Ovary (tissue), 3 donors: ENCODE measurements at regions not wholly inside any gene's neighbourhood (a gene's known extent, or its start where the extent isn't known, plus 50 kb on each side); places are given as distances from the start of the nearest gene placed in this dataset.

ENCODE experiments used
- EP300 ChIP-seq: sonication (generic); formaldehyde crosslinking; IDR thresholded peaks from one replicate; pipeline ENCODE4 v1.6.1; 2017; ENCODE audit warnings: antibody characterized with exemption
- POLR2A ChIP-seq: fragments of 450-650 bp; IDR thresholded peaks from one replicate; pipeline ENCODE4 v1.6.1; 2017; ENCODE audit warnings: antibody characterized with exemption, mild to moderate bottlenecking, moderate library complexity
- TF ChIP-seq, protein P1 (sequence below), 3 donors: fragments of 450-650 bp in 2 of 3; fragments of 200-600 bp in 1 of 3; IDR thresholded peaks; one replicate each; pipeline versions ENCODE4 v1.5.1 to v1.8.0; 2016 to 2022; ENCODE audit warnings: antibody characterized with exemption in 3 of 3, mild to moderate bottlenecking in 1 of 3
- donor health status: DM: no; HTN: no; CAD: no.

DNA sequence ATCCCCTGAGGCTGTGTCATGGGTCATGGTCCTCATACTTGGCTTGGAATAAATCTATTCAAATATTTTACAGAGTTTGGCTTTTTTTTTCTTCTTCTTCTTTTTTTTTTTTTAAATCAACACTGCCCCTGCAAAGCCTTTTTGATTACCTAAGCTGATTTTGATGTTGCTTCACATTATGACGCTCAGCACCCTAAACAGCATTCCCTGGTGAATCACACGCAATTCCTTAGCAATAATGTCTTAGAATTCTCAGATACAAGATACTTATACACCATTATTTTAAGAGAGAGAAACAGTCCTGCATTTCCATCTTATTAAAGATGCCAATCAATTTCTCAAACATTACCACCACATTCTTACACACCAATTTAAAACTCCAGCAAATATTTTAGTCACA is 323.7 kb upstream of the IGFBP3 start:
- TF ChIP-seq, protein P1, sequence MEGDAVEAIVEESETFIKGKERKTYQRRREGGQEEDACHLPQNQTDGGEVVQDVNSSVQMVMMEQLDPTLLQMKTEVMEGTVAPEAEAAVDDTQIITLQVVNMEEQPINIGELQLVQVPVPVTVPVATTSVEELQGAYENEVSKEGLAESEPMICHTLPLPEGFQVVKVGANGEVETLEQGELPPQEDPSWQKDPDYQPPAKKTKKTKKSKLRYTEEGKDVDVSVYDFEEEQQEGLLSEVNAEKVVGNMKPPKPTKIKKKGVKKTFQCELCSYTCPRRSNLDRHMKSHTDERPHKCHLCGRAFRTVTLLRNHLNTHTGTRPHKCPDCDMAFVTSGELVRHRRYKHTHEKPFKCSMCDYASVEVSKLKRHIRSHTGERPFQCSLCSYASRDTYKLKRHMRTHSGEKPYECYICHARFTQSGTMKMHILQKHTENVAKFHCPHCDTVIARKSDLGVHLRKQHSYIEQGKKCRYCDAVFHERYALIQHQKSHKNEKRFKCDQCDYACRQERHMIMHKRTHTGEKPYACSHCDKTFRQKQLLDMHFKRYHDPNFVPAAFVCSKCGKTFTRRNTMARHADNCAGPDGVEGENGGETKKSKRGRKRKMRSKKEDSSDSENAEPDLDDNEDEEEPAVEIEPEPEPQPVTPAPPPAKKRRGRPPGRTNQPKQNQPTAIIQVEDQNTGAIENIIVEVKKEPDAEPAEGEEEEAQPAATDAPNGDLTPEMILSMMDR (IDR thresholded peaks at IDR 0.05): no peak
- TF ChIP-seq POLR2A: no peak
- TF ChIP-seq EP300: no peak
